ENCODE measurements at regions not wholly inside any gene's neighbourhood (a gene's known extent, or its start where the extent isn't known, plus 50 kb on each side); places are given as distances from the start of the nearest gene placed in this dataset.

GRCh38 chr21:23245255-23245654, 2247.0 kb downstream of the NCAM2 start:
- no peak for DNase-seq (ENCODE audit: low read depth in 1 of 2, low spot score in 2 of 2)
- Histone ChIP-seq H3K27me3 (replicated peaks) (no peaks in the 10 kb centered on the region), H3K27ac (no peak overlapping the region), H3K9me3 (replicated peaks) (no peaks in the 10 kb centered on the region; the same call in none of the 2 replicates), H3K4me1 (replicated peaks) (no peaks in the 10 kb centered on the region), H3K4me3 (no peak overlapping the region), H3K36me3 (no peaks in the 10 kb centered on the region)

GRCh38 chr21:23223882-23224281, 2225.7 kb downstream of the NCAM2 start:
- Histone ChIP-seq H3K27ac (no peak overlapping the region), H3K27me3 (replicated peaks) (no peaks in the 10 kb centered on the region), H3K4me3 (no peak overlapping the region), H3K36me3 (no peaks in the 10 kb centered on the region), H3K4me1 (replicated peaks) (no peaks in the 10 kb centered on the region), H3K9me3 (replicated peaks) (no peaks in the 10 kb centered on the region)
- no peak for DNase-seq (ENCODE audit: low read depth in 1 of 2, low spot score in 2 of 2)

GRCh38 chr21:23218667-23219066, 2220.5 kb downstream of the NCAM2 start:
- no peak overlapping the region for H3K4me3 ChIP-seq
- H3K27ac ChIP-seq, result no peak overlapping the region

GRCh38 chr21:23217597-23217996, 2219.4 kb downstream of the NCAM2 start:
- DNase-seq (ENCODE audit: low read depth in 1 of 2, low spot score in 2 of 2), result no peak
- H3K36me3 ChIP-seq, result no peaks in the 10 kb centered on the region

More at GRCh38 chr21:23218667-23219066, 2220.5 kb downstream of the NCAM2 start:
- Histone ChIP-seq H3K27me3 (replicated peaks) (no peaks in the 10 kb centered on the region), H3K9me3 (replicated peaks) (0 out of 2 replicates have a peak, but pooled peaks cover 3% of the 10 kb centered on the region), H3K36me3 (no peaks in the 10 kb centered on the region), H3K4me1 (replicated peaks) (no peaks in the 10 kb centered on the region)
- DNase-seq (ENCODE audit: low read depth in 1 of 2, low spot score in 2 of 2), result no peak

GRCh38 chr21:23215261-23215660, 2217.1 kb downstream of the NCAM2 start:
- no peak for DNase-seq (ENCODE audit: low read depth in 1 of 2, low spot score in 2 of 2)
- Histone ChIP-seq H3K4me3 (no peak overlapping the region), H3K27me3 (replicated peaks) (no peaks in the 10 kb centered on the region), H3K36me3 (no peaks in the 10 kb centered on the region), H3K4me1 (replicated peaks) (no peaks in the 10 kb centered on the region), H3K27ac (no peak overlapping the region), H3K9me3 (replicated peaks) (0 out of 2 replicates have a peak, but pooled peaks cover 3% of the 10 kb centered on the region)

More at GRCh38 chr21:23217597-23217996, 2219.4 kb downstream of the NCAM2 start:
- Histone ChIP-seq H3K4me1 (replicated peaks) (no peaks in the 10 kb centered on the region), H3K4me3 (no peak overlapping the region), H3K27me3 (replicated peaks) (no peaks in the 10 kb centered on the region), H3K27ac (no peak overlapping the region), H3K9me3 (replicated peaks) (0 out of 2 replicates have a peak, but pooled peaks cover 3% of the 10 kb centered on the region)

Measured in SJSA1 (cell line).